ENCODE measurements at regions not wholly inside any gene's neighbourhood (a gene's known extent, or its start where the extent isn't known, plus 50 kb on each side); places are given as distances from the start of the nearest gene placed in this dataset.

DNA sequence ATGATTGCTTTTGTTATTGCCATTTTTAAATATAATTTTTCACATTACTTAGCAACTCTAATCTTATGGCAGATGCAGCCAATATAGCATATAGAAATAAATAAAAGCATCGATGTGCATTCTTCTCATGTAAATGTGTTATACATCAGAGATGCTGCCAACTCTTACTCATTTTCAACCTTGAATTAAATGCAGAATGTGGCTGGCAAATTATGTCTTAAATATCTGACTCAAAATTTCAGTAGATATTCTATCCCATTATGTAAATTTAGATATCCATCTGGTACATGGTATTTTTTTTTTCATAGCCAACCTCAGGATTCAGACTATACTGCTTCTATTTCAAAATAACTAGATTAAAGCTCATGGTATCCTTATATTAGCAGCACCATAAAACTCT, 916.7 kb upstream of the TMPRSS15 start:
- TF ChIP-seq, protein P1, sequence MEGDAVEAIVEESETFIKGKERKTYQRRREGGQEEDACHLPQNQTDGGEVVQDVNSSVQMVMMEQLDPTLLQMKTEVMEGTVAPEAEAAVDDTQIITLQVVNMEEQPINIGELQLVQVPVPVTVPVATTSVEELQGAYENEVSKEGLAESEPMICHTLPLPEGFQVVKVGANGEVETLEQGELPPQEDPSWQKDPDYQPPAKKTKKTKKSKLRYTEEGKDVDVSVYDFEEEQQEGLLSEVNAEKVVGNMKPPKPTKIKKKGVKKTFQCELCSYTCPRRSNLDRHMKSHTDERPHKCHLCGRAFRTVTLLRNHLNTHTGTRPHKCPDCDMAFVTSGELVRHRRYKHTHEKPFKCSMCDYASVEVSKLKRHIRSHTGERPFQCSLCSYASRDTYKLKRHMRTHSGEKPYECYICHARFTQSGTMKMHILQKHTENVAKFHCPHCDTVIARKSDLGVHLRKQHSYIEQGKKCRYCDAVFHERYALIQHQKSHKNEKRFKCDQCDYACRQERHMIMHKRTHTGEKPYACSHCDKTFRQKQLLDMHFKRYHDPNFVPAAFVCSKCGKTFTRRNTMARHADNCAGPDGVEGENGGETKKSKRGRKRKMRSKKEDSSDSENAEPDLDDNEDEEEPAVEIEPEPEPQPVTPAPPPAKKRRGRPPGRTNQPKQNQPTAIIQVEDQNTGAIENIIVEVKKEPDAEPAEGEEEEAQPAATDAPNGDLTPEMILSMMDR (IDR thresholded peaks at IDR 0.05; ENCODE audit: low read depth, low read length) = no peak
- DNase-seq (ENCODE audit: extremely low read depth, low read depth) = no peak

- TF ChIP-seq, protein P1 (IDR thresholded peaks at IDR 0.05; ENCODE audit: low read depth, low read length) = no peak
These were observed 918.1 kb upstream of the TMPRSS15 start for GRCh38 chr21:19321688-19322087.

DNA sequence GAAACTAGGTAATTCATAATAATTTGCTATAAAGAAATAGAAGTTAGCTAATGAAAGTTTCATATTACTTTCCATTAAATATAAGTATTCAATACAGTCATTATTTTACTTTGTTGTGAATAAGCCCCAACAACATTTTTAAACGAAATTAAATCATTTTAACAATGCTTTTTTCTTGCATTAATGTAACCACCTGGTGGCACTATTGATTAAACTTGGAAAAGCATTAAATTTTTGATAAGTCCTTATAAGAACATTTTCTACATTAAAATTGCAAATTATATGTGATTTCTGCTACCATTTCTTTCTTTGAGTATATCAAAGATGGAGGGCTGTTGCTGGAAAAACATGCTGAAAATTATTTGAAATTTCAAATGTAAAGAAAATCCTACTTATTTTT, 918.8 kb upstream of the TMPRSS15 start:
- TF ChIP-seq, protein P1 (IDR thresholded peaks at IDR 0.05; ENCODE audit: low read depth, low read length) = no peak
- no peak for DNase-seq (ENCODE audit: extremely low read depth, low read depth)

More at GRCh38 chr21:19321688-19322087, 918.1 kb upstream of the TMPRSS15 start:
- DNase-seq (ENCODE audit: extremely low read depth, low read depth) = no peak

DNA sequence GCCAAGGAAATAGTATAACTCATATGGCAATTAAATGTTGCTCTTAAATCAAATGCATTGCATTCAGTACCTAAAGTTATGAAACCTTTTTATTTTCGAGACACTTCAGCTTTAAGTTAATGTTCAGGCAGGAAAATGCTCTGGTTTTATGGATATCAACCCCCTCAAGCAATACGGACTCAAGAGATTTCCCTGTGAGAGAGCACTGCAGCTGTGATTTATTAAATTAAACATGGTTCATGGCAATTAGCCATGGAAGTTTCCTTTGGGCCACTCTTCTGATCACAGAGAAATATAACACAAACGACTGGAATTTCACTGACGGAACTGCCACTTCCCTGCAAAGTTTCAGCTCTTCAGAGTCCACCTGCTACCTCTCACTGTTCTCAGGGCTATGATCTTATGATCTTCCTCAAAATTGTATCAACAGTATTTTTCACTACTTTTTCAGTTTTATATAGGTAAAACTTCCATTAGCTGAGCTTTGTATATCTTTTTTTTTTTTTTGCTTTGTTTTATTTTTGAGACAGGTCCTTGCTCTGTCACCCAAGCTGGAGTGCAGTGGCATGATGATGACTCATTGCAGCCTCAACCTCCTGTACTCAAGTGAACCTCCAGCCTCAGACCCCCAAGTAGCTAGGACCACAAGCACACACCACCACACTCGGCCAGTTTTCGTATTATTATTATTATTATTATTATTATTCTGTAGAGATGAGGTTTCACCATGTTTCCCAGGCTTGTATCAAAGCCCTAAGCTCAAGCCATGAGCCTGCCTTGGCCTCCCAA, 923.1 kb upstream of the TMPRSS15 start:
- TF ChIP-seq, protein P1 (IDR thresholded peaks at IDR 0.05; ENCODE audit: low read depth, low read length) = no peak
- no peak for DNase-seq (ENCODE audit: extremely low read depth, low read depth)

DNA sequence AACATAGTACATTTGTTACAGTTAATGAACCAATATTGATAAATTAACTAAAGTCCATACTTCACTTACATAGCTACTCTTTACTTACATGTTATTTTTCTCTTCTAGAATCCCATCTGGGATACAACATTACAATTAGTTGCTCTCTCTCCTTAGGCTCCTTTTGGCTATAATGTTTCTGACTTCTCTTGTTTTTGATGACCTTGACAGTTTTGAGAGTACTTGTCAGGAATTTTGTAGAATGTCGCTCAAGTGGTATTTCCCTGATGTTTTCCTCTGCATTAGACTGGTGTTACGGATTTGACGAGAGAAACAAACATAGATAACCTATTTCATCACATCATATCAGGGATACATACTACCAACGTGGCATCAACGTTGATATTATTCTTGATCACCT, 925.4 kb upstream of the TMPRSS15 start:
- TF ChIP-seq, protein P1 (IDR thresholded peaks at IDR 0.05; ENCODE audit: low read depth, low read length) = no peak
- DNase-seq (ENCODE audit: extremely low read depth, low read depth) = no peak

GRCh38 chr21:19340303-19340702, 936.7 kb upstream of the TMPRSS15 start:
- DNase-seq (ENCODE audit: extremely low read depth, low read depth) = no peak

GRCh38 chr21:19340954-19341353, 937.4 kb upstream of the TMPRSS15 start:
- TF ChIP-seq, protein P1 (IDR thresholded peaks at IDR 0.05; ENCODE audit: low read depth, low read length) = no peak
- no peak for DNase-seq (ENCODE audit: extremely low read depth, low read depth)

More at GRCh38 chr21:19340303-19340702, 936.7 kb upstream of the TMPRSS15 start:
- TF ChIP-seq, protein P1 (IDR thresholded peaks at IDR 0.05; ENCODE audit: low read depth, low read length) = no peak
